Hematopoietic multipotent progenitor cell treated with erythropoietin and hydrocortisone succinate and interleukin-3 and kit ligand, for 15 days (in vitro differentiated cells): ENCODE measurements at regions not wholly inside any gene's neighbourhood (a gene's known extent, or its start where the extent isn't known, plus 50 kb on each side); places are given as distances from the start of the nearest gene placed in this dataset.
"Not testable (repeated sequence)": the region's sequence is repeated elsewhere in the genome, so short reads cannot be mapped to it uniquely, and the experiment has no call there.

ENCODE experiments used
- DNase-seq: peaks from one replicate; pipeline ENCODE4 v3.0.0-alpha.2; 2015; ENCODE audit warnings: low spot score

- DNase-seq = no peak
Measured at GRCh38 chr7:42567051-42567450, 330.0 kb upstream of the GLI3 start.

DNA sequence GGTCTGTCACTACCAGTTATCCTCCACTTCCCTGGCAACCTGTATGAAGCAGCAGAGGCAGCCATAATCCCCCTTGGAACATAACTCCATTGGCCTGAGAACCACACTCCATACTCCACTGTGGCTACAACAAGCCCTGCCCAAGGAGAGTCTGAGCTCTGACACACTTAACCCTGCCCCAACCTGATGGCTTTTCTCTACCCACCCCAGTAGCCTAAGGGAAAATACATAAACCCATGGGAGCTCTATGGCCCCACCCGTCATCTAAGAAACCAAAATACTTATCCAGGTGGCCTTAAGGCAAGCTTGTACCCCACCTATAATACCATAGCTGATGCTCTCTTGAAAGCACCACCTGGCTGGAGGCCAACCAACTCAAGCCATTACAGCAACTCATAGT, 324.8 kb upstream of the GLI3 start:
- DNase-seq = no peak

DNA sequence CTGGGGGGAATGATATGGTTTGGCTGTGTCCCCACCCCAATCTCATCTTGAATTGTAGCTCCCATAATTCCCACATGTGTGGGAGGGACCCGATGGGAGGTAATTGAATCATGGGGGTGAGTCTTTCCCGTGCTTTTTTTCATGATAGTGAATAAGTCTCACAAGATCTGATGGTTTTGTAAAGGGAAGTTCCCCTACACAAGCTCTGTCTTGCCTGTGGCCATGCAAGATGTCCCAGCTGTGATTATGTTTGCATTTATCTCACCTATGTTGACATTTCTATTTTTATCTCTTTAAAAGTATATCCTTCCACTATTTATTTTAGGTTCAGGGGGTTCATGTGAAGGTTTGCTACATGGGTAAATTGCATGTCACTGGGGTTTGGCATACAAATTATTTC, 323.9 kb upstream of the GLI3 start:
- DNase-seq = no peak

GRCh38 chr7:42554932-42555331, 317.9 kb upstream of the GLI3 start:
- DNase-seq = not testable (repeated sequence)

DNA sequence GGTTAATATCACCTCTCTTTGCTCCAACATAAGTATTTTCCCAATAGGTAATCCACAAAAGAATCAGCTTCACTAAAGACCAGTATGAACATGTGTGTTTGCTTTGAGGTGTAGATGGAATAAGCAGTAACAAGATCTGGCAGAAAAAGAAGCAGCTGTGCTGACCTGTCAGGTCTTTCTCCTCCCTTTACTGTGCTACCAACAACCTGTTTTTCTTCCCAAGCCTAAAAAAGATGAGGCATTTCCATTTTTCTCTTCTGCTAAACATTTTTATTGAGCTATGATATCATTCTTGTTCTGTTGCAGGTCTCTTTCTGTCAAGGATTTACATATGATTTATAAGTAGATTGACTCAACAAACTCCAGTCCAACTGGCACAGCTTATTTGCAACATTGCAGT, 315.2 kb upstream of the GLI3 start:
- no peak for DNase-seq

- DNase-seq = no peak
Measured at GRCh38 chr7:42550706-42551470, 313.9 kb upstream of the GLI3 start.

DNA sequence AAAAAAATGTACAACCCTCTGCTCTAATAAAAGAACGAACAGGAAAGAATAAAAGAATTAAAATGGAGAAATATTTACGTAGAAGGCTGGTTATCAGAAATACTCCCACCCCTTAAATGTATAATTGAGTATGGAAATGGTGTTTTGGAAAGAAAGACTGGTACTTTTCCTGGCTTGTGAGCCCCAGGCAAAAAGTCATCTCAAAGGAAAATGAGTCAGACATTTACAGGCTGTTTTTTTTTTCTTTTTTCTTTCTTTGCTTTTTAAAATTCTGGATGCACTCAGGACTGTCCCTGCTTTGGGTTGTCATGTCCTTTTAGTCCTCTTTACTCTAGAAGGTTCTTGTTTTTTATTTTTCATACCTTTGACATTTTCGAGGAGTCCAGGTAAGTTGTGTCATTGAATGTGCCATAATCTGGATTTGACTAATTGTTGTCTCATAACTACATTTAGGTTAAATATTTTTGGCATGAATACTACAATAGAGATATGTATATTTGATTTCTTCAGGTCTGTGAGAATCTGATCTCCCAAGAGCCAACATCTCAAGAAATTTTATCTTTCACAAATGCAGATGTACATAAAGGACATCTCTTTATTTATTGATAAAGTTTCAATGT, 313.0 kb upstream of the GLI3 start:
- DNase-seq = no peak

DNA sequence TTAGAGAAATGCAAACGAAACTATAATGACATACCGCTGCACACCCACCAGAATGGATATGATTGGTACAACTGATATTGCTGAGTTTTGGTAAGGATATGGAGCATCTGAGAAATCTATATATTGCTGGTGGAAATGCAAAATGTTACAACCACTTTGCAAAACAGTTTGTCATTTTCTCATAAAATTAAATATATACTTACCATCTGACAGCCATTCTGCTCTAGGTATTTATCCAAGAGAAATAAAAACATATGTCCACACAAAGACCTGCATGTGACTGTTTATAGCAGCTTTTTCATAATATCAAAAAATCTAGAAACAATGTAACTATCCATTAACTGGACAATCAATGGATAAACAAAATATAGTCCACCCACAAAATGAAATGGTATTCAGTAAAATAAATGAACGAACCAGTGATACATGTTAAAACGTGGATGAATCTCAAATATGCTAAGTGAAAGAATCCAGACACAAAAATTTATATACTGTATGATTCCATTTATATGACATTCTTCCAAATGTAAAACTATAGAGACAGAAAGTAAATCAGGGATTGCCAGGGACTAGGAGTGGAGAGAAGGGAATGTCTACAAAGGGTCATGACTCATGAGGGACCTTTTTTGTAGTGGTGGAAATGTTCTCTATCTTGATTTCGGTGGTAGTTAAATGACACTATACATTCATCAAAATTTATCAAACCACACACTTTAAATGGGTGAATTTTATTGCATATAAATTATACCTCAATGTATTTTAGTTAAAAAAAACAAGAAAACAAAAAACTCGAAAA, 312.0 kb upstream of the GLI3 start:
- no peak for DNase-seq

DNA sequence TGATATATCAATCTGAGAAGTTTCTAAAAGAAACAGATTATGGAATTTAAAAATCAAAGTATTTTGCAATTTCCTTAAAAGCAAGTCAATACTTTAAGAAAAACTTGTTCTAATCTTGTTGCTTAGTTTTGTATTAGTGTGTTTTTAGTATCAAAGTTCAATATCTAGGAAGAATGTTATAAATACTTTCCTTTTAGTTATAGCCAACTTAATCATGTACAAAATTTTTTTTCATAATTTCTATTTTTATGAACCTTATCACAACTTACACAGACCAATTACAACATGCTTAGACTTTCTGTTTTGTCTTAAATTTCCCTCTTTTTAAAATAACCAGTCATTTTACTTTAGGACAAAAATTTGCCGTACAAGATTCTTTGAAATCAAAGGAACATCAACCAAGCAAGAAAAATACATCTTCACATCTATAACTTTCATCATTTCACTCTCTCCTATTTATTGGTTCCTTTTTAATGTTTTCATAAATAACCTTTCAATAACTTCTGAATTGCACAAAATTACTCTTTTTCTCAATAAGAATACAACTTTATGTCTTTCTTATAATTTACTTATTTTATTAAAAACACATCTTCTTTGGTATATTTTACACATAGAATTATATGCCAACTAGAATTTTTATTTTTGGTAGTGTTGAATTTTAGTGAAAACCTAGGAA, 308.2 kb upstream of the GLI3 start:
- DNase-seq = no peak

- no peak for DNase-seq
Measured at GRCh38 chr7:42543953-42544352, 306.9 kb upstream of the GLI3 start.

DNA sequence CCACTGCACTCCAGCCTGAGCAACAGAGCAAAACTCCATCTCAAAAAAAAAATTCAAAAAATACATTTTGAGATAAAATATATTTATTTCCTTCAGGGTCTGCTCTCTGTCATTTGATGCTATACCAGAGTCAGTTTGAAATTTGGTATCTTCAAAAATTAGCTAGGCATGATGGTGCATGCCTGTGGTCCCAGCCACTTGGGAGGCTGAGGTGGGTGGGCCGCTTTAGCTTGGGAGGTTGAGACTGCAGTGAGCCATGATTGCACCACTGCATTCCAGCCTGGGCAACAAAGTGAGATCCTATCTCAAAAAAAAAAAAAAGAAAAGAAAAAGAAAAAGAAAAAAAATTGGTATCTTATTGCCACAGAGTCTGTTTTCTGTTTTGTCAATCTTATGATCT, 305.4 kb upstream of the GLI3 start:
- not testable (repeated sequence) for DNase-seq

- DNase-seq = no peak
Measured at GRCh38 chr7:42534441-42534840, 297.4 kb upstream of the GLI3 start.

GRCh38 chr7:42527004-42527403, 290.0 kb upstream of the GLI3 start:
- DNase-seq = no peak

- no peak for DNase-seq
Measured at GRCh38 chr7:42522227-42522991, 285.4 kb upstream of the GLI3 start.

GRCh38 chr7:42511027-42511426, 274.0 kb upstream of the GLI3 start:
- no peak for DNase-seq

GRCh38 chr7:42506097-42506496, 269.1 kb upstream of the GLI3 start:
- DNase-seq = no peak

DNA sequence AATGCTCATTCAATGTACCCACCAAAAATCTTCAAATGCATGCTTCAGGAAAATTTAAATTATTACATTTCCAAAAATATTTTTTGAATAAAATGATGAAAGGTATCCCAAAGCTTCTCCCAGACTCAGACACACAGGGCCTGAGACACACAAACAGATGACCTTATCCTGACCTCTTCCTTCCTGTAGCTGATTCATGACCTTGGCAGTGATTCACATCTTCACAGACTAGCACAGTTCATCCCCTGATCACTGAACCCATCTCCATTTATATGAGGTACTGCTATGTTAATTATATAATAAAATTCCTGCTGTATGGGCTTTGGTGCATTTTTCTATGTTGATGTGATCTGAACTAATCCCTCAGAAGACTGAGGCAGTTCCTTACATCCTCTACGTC, 265.0 kb upstream of the GLI3 start:
- no peak for DNase-seq

DNA sequence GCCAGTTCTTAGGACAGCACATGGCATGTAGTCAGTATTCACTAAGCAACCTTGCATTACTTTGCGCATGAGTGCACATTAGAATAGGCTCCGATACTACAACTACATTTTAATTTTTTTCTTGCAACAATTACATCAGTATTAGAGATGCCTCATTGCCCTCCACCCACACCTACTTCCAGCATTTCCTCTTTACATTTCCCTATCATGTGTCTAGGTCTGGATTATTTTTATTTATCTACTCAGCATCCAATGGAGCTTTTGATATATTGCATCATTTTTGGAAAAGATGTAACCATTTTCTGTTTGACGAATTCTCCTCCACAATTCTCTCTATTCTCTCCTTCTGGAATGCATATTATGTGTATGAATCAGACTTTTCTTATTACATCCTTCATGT, 258.2 kb upstream of the GLI3 start:
- DNase-seq = no peak

DNA sequence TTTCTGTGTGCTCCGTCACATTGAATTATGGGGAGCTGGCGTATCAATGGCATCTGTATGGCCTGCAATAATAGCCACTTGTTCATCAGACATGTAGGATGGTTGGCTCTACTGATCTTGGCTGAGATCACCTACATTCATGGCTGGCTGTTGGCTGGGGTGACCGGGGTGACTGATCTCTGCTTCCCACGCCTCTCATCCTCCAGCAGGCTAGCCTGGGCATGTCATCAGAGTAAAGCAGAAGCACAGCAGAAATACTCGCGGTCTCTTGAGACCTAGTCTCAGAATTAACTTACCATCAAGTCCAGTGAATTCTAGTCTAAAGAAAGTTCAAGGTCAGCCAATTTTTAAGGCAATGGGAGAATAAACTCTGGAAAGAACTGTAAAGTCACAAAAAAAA, 257.7 kb upstream of the GLI3 start:
- no peak for DNase-seq

- no peak for DNase-seq
Measured at GRCh38 chr7:42494199-42494710, 257.2 kb upstream of the GLI3 start.

- no peak for DNase-seq
Measured at GRCh38 chr7:42493436-42494198, 256.6 kb upstream of the GLI3 start.
